Limb (tissue), 2 donors: ENCODE measurements at regions not wholly inside any gene's neighbourhood (a gene's known extent, or its start where the extent isn't known, plus 50 kb on each side); places are given as distances from the start of the nearest gene placed in this dataset.
"Not testable (repeated sequence)": the region's sequence is repeated elsewhere in the genome, so short reads cannot be mapped to it uniquely, and the experiment has no call there.

ENCODE experiments used
- DNase-seq, 2 donors: peaks; one replicate each; pipeline ENCODE4 v3.0.0-alpha.2; 2016; ENCODE audit errors: extremely low spot score in 2 of 2

DNA sequence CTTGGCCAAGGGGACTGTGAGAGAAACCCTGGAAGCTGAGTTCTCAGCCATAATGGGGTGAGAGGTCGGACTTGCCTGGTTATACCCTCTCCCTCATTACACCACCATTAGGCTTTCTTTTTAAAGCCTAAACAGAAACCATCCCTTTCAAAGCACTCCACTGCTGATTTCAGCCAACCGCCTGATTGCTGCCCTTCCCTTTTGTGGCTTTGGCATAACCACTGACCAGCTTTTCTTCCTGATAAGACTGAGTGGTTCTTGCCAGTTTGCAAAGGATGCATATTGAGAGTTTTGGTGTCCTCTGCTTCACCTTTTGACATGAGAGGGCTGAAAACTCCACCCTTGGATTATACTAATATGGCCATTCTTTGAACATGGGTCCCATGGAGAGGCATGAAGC is 308.2 kb upstream of the GOT2 start:
- no peak for DNase-seq

DNA sequence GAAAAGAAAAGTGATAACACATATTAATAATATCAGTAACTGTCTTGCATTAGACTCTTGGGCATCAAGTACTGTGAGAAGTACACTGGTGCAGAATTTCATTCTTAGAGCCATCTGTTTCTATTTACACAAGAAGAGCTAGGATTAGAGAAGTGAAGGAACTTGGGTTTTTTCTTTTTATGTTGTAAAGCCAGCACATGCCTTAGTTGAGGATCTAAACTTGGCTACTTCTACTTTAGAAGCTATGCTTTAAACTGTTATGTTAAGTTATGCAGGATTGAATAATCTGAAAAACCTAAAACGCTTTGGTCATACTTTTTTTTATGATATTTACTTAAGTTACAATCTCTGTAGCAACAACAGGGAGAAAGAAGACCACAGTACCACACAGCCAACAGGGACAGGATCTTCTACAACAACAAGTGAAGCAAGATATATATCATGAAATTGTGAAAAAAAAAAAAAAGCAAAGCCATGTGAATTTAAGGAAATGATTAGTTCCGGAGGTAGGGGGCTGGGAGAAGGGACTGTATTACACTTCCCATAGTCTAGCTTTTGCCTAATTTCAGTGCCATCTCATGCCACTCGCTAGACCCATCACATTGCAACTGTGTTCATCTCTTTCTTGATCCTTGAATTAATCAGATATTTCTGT is 305.1 kb upstream of the GOT2 start:
- DNase-seq: peak in 1 of 2 donors; percentile 18

DNA sequence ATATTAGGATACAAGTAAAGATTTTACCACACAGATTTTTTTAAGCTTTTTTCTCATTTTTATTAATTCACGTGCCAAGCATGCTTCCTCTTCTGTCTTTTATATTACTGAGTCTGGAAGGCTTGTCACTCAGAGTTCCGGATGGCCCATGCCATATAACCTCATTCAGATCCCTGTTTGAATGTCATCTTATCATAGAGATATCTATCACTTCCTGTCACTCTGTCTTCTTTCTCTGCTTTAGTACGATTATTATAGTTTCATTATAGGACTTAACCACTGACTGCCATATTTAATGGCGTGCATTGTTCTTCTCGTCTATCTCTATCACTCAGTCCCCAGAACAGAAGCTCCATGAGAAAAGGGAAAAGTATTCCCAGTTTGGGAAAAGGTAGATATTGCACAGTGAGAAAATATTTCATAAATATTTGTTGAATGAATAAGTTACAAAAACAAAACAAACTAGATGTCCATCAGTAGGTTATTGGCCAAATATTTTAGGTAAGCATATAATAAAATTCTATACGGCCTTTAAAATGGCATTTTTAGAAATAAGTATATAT is 296.9 kb upstream of the GOT2 start:
- DNase-seq: no peak

DNA sequence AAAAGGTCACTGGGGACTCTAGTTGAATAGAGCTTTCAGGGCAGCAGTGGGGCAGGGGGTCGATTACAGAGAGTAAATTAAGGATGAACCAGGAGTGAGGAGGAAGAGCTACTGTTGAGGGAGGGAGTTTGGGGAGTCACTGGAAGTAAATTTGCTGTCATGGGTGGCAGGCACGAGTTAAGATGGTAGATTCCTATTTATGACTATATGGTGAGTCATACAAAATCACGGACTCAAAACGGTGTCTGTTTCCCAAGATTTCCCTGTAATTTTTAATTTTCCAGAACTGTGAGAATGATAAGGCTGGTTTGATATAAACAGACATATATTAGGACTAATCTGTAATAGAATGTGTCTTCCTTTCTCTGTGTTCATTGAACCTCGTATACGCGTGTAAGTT is 287.6 kb upstream of the GOT2 start:
- no peak for DNase-seq

DNA sequence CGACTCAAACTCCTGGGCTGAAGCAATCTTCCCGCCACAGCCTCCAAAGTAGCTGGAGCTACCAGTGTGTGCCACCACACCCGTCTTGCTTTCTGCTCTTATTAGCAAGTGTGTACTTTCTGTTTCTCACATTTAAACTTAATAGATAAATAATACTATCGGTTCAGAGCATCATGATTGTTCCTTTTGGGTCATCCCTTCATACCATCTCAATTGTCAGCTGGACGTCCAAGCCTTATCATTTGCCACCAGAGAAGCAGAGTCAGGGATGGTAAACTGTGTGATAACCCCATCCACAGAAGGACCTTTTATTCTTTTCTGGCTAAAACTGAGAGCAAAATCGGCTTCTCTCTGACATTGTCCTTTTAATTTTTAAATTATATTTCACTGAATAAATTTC is 279.8 kb upstream of the GOT2 start:
- no peak for DNase-seq

DNA sequence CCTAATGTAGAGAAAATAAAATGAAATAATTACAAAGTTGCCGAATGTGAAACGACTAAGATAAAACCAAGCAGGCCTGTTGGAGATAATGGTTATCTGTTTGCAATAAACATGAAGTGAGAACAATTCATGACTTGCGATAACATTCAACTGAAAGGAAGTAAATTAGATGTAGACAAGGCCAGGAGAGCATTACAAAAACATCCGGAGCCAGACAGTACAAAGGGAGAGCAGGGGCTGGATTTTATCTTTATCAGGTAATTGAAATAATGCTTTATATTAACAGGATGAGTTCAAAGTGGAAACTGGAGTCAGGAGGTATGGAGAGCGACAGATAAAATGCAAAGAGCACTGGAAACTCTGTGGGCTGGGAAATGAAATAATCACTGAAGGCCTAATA is 265.6 kb upstream of the GOT2 start:
- no peak for DNase-seq

DNA sequence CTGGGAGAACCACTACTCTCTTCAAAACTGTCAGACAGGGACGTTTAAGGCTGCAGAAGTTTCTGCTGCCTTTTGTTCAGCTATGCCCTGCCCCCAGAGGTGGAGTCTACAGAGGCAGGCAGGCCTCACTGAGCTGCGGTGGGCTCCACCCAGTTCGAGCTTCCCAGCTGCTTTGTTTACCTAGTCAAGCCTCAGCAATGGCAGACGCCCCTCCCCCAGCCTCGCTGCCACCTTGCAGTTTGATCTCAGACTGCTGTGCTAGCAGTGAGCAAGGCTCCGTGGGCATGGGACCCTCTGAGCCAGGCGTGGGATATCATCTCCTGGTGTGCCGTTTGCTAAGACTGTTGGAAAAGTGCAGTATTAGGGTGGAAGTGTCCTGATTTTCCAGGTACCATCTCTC is 258.6 kb upstream of the GOT2 start:
- DNase-seq: not testable (repeated sequence)

DNA sequence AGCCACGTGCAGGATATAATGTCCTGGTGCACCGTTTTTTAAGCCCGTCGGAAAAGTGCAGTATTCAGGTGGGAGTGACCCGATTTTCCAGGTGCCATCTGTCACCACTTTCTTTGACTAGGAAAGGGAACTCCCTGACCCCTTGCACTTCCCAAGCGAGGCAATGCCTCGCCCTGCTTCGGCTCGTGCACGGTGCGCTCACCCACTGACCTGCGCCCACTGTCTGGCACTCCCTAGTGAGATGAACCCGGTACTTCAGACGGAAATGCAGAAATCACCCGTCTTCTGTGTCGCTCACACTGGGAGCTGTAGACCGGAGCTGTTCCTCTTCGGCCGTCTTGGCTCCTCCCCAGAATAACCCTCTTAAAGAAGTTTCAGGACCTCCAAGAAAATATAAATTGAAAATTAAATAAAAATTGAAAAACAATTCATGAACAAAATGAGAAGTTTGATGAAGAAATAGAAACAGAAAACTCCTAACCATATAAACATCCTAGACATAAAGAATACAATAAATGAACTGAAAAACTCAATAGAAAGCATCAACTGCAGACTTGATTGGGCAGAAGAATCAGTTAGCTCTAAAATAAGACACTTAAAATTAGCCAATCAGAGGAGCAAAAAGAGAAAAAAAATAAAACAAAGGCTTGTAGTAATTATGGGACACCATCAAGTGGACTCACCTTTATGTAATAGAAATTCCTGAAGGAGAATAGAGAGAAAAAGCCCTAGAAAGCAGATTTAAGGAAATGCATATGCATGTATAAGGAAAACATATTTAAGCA is 249.3 kb upstream of the GOT2 start:
- not testable (repeated sequence) for DNase-seq

DNA sequence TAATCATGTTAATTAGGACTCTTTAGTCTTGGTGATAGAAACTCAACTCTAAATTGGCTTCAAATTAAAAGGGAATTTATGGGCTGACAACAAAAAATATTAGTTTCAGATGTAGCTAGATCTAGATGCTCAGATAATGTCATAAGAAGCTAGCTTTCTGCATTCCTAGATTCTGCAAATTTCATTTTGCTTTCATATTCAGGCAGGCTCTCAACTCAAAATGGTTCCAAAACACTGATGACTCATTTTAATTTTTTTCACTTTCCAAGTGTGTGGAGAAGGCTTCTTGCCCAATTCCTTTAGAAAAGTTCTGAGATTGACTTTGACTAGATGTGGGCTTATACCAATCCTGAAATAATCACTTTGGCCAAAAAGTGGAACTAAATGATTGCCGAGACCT is 236.7 kb upstream of the GOT2 start:
- DNase-seq: no peak

DNA sequence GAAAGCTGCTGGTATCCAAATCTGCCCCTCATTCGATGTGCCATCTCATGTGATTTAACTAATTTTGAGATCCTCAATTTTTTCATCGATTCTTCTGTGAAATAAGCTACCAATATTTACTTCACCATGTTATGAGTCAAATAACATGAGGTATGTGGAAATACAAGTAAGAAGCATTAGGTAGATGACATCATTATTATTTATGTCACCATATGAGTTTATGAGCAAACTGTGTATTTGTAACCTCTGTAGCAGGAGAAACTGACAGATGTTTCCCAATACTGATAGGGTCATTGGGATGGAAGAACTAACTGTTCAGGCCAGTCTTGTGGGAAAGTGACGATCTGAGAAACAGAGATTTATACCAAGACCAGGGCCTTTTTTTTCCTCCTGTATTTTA is 229.4 kb upstream of the GOT2 start:
- DNase-seq: no peak

DNA sequence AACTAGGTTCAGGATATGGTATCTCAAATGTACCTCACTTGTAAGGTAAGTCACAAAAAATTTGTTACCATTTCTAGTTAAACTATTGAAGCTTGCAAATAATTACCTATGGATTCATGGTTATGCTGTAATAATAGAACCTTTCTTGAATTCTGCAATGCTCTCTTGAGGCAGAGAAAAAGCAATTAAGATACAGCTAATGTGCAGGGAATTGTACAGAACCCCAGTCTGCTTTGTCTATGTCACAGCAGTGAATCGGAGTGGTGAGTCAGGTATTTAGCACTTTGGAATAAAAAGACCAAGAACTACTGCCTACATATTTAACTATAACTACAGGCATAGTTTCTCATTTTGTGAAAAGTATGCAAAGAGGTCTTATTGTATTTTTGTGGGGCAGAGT is 228.7 kb upstream of the GOT2 start:
- no peak for DNase-seq

DNA sequence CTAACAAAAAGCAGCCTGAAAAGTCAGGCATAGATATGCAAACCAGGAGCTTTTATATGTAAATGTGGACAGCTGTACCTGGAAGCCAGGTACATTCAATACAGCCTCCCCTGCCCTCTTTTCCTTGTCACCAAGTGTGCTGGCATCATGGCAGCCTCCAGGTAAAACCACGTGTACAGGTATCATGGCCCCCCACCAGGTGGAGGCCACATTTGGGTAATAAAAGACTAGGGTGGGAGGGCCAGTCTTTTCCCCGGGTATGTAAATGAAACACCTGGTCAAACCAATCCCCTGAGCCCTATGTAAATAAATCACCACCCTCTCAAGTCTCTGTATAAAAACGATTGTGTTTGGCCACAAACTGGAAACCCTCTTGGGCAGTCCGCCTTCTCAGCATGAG is 226.4 kb upstream of the GOT2 start:
- no peak for DNase-seq

DNA sequence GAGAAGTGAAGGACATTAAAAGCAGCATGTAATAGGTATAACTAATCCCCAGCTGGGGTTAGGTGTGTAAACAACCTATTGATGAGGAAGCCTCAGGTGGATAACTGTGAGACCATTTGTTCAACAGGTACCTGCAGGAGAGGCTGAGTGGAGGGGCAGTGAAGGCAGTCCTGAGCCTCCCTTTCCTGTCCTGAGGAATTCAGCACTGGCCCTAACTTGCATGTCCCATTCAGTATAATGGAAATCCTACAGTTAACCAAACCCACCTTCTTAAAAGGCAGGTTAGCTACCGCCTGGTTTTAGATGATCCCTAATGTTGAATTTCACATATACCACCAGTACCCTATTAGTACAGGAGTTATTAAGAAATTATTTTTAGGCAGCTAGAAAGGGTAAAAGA is 225.9 kb upstream of the GOT2 start:
- no peak for DNase-seq

DNA sequence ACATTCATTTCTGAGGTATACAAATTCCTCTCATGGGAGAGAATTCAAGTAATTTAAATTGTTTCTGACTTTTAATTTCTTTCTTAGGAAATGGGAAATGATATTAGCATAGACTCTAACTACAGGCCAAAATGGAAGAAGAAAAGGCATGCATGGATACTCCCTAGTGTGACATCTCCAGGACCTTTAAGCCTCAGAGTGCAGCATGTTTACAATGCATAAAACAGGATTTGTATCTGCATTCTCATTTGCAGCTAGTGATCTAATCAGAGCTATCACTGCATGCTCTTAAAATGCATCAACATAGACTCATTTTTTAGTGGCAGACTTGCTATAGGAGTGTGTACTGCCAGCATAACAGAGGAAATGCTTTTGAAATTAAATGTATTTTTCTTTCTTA is 224.6 kb upstream of the GOT2 start:
- DNase-seq: no peak

DNA sequence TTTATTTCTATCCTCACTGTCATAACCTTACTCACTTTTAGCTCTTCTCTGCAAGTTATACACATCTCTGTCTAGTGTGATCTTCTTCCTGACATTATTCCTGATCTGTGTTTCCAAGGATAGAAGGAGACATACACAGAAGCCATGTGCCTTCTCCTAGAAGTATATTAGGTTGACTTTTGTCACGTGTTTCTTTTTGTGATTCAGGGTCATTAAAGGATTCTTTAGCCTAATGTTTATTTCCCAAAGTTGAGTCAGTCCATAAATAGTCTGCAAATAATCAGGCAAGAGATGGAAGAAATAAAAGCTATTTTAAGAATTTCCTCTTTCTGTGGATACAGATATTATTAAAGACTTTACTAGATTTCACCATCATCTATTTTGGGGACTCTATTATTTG is 214.1 kb upstream of the GOT2 start:
- DNase-seq: no peak

DNA sequence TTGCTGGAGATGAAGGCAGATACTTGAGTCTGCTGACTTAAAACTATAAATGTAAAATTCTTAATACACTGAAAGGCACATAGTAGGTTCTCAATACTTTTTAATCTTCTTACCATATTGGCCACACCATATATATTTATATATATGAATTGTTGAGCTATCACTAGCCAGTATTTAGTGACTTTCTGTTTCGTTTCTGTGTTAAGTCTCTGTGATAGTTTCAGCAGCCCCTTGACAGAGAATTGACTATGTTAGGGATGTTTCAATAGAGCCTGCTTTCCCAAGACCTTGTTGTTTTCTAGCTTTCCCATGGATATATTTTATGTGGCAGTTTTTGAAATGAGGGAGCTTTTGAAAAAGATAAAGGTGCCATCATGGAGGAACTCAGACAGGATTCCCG is 206.5 kb upstream of the GOT2 start:
- no peak for DNase-seq

DNA sequence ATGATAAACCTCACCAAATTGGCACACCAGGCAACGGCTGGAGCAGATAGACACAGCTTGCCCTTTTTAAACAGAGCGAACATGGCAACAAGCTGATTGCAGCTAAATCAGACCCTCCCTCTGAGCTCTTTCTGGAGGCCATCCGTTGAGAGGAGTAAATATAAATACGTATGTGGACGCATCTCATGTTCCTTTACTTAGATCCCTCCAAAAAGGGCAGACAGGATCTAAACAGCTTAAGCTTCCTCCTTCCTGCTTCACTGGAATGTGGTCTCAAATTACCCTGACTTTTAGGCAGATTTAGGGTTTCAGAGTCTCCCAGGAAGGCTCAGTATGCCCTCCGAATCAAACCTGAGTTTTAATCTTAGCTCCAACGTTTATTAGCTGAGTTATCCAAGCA is 204.7 kb upstream of the GOT2 start:
- no peak for DNase-seq

DNA sequence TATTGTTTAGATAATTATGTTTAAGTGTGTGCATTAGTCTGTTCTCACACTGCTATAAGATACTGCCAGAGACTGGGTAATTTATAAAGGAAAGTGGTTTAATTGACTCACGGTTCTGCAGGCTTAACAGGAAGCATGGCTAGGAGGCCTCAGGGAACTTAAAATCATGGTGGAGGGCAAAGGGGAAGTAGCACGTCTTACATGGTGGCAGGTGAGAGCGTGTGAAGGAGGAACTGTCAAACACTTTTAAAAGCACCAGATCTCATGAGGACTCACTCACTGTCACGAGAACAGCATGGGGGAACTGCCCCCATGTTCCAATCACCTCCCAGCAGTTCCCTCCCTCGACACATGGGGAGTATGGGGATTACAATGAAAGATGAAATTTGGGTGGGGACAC is 203.5 kb upstream of the GOT2 start:
- DNase-seq: no peak

DNA sequence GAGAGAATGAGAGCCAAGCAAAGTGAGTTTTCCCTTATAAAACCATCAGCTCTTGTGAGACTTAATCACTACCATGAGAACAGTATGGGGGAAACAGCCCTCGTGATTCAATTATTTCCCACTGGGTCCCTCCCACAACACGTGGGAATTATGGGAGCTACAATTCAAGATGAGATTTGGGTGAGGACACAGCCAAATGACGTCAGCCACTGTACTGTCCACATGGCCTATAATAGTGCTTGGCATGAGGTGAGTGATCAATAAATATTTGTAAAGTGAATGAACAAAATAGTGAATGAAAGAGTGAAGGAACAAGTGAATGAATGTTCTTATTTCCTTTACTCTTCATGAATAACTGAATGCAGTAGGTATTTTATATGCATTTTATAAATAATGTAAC is 199.1 kb upstream of the GOT2 start:
- no peak for DNase-seq

DNA sequence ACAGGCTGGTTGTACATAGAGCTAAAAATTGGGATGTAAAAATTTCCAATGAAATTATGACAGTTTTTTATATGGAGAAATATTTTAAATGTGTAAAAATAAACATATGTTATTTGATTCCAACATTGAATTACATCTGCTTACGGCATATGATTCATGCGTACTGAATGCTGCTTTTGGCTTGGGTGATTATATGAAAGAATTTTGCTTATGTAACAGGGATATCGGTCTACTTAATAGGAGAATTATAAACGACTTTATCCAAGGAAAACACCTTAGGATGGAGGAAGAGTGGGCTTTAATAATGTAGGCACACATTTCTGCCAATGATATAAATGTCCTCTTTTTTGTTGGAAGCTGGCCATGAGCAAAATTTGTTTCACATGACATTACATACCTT is 197.3 kb upstream of the GOT2 start:
- DNase-seq: no peak

DNA sequence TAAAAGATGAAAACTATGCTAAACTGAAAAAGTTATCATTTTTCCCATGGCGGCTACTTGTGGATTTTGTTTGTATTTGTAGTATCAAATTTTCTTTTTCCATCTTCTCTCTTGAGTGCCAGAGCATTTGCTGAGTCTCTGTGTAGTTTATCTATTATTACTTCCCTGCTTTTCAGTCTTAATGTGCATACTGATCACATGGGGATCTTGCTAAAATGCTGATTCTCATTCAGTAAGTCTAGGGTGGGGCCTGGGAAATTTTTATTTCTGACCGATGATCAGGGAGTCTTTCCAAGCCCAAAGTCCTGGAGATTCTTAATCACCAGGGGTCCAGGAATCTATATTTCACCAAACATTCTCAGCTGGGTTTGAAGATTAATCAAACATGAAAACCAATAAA is 189.0 kb upstream of the GOT2 start:
- DNase-seq: no peak

DNA sequence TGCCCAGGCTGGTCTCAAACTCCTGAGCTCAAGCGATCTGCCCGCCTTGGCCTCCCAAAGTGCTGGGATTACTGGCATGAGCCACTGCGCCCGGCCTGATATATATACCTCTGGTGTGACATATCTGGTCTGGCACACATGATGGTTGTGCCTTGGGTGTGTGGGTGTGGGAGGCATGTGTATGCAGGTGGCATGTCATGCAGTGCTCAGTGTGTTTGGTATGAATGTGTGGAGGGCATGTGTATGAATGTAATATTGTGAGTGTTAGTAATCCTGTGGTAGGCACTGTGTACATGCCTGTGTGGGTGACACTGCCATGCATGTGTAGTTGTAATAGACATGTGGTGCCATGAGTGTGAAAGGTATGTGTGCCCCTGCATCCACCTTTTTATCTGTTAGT is 179.3 kb upstream of the GOT2 start:
- no peak for DNase-seq

DNA sequence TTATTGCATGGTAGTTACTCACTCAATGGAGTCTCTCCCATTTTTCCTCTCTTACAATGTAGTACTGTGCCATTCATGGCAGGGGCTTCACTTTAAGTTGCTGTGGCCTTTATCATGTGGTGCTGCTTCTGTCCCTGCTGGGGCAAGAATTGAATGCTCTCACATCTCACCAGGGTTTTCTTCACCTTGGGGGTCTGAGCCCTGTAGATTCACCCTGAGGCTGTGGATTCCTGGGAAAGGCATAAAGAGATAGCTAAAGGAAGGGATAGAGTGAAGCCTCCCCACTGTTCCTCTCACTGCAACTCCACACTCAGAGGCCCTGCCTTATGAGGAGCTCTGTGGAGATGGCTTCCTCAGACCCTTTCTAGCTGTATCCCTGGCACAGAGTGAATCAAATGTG is 178.5 kb upstream of the GOT2 start:
- DNase-seq: no peak
